NCI-H748 treated with DMSO at 0.1 percent for 48 hours (cell line): ENCODE measurements at regions not wholly inside any gene's neighbourhood (a gene's known extent, or its start where the extent isn't known, plus 50 kb on each side); places are given as distances from the start of the nearest gene placed in this dataset.
"Not testable (repeated sequence)": the region's sequence is repeated elsewhere in the genome, so short reads cannot be mapped to it uniquely, and the experiment has no call there.

ENCODE experiments used
- DNase-seq: peaks from one replicate; lab custom pipeline; 2025; lab: John Stamatoyannopoulos, UW

- DNase-seq, result not testable (repeated sequence)
These were observed 64.9 kb upstream of the ZNF195 start for GRCh38 chr11:3443700-3444419.

DNA sequence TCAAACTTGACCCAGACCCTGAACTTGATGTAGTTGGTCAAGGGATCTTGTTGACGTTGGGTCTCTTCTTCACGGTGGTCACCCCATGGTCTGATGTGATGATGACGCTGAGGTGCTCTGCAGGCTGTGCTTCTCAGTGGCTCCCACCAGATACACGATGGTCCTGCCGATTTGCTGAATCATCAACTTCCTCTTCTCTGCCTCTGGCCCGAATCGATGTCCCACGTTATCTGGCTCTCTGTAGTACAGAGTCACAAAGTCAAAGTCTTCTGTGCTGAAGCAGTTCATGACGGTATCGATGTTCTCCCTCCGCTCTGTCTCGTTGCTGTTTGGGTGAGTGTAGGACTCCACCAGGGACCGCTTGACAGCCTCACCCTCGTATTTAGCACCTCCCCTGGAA is 58.5 kb upstream of the ZNF195 start:
- DNase-seq, result not testable (repeated sequence)

DNA sequence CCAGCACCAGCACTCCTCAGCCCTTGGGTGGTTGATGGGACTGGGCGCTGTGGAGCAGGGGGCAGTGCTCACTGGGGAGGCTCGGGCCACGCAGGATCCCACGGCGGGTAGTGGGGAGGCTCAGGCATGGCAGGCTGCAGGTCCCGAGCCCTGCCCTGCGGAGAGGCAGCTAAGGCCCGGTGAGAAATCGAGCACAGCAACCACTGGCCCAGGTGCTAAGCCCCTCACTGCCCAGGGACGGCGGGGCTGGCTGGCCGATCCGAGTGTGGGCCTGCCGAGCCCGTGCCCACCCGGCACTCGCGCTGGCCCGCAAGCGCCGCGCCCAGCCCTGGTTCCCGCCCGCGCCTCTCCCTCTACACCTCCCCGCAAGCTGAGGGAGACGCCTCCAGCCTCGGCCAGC is 56.0 kb upstream of the ZNF195 start:
- DNase-seq, result no peak

DNA sequence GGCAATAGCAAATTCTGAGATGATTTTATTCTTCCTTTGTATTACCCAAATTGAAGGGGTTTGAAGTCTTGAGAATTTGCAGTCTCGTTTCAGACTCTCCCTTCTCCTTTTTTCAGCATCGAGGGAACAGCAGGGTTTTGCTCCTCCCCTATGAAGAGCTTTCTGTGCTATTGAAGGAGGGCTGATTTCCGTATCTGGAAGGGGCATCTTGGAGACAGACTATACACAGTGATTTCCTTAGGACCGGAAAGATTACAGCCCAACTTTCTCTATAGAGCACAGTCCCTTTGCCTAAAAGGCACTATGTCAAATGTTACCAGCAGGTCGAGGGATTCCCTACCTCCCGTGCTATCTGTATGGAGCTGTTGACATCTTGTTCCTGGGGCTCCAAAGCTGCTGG is 50.2 kb upstream of the ZNF195 start:
- DNase-seq, result not testable (repeated sequence)
